Stimulated activated naive B cell treated with anti-CD40 and anti-IgM and Interleukin-4, amounts not matched to agents 10 μg/mL and 1 μg/mL and 100 μg/mL, for 72 hours (primary cell): ENCODE measurements at regions not wholly inside any gene's neighbourhood (a gene's known extent, or its start where the extent isn't known, plus 50 kb on each side); places are given as distances from the start of the nearest gene placed in this dataset.

ENCODE experiments used
- ATAC-seq, 2 donors: fragments of 150-1000 bp; cut with Tn5 transposase; replicated peaks; 2 replicates each; pipeline ENCODE4 v1.10.0; 2021; ENCODE audit warnings: moderate library complexity in 1 of 2
- DNase-seq: peaks from one replicate; pipeline ENCODE4 v3.0.0; 2021
- H3K27ac Mint-ChIP-seq: one replicate; pipeline ENCODE4 v1.8.0; 2022; ENCODE audit warnings: mild to moderate bottlenecking, mixed read lengths
- H3K27me3 Mint-ChIP-seq, 2 donors: one replicate each; pipeline ENCODE4 v1.8.0; 2022; ENCODE audit warnings: mixed read lengths in 2 of 2
- H3K36me3 Mint-ChIP-seq, 2 donors: one replicate each; pipeline ENCODE4 v1.8.0; 2022; ENCODE audit warnings: mixed read lengths in 2 of 2, mild to moderate bottlenecking in 1 of 2
- H3K4me1 Mint-ChIP-seq, 2 donors: one replicate each; pipeline ENCODE4 v1.8.0; 2022; ENCODE audit warnings: mixed read lengths in 2 of 2, mild to moderate bottlenecking in 1 of 2
- H3K4me3 Mint-ChIP-seq, 2 donors: one replicate each; pipeline ENCODE4 v1.8.0; 2022; ENCODE audit warnings: mild to moderate bottlenecking in 2 of 2, mixed read lengths in 2 of 2, moderate library complexity in 1 of 2
- H3K9me3 Mint-ChIP-seq, 2 donors: one replicate each; pipeline ENCODE4 v1.8.0; 2022; ENCODE audit warnings: mixed read lengths in 2 of 2, mild to moderate bottlenecking in 1 of 2

GRCh38 chr7:110142939-110143526, 947.9 kb upstream of the LRRN3 start:
- no peak overlapping the region for H3K4me3 Mint-ChIP-seq
- H3K4me1 Mint-ChIP-seq = no peaks in the 10 kb centered on the region
- peaks cover 0 to 2% of the 10 kb centered on the region in 2 donors for H3K9me3 Mint-ChIP-seq
- no peaks in the 10 kb centered on the region for H3K27me3 Mint-ChIP-seq
- DNase-seq (no peak), ATAC-seq (no peak)
- no peaks in the 10 kb centered on the region for H3K36me3 Mint-ChIP-seq
- H3K27ac Mint-ChIP-seq = no peak overlapping the region

- Mint-ChIP-seq H3K4me3 (no peak overlapping the region), H3K27me3 (no peaks in the 10 kb centered on the region), H3K9me3 (peaks cover 0 to 2% of the 10 kb centered on the region in 2 donors), H3K4me1 (no peaks in the 10 kb centered on the region), H3K36me3 (no peaks in the 10 kb centered on the region), H3K27ac (no peak overlapping the region)
- ATAC-seq (no peak), DNase-seq (no peak)
These were observed 946.3 kb upstream of the LRRN3 start for GRCh38 chr7:110144599-110144998.

GRCh38 chr7:110148054-110148453, 942.9 kb upstream of the LRRN3 start:
- no peak overlapping the region for H3K27ac Mint-ChIP-seq
- no peak for ATAC-seq
- no peaks in the 10 kb centered on the region for H3K4me1 Mint-ChIP-seq
- DNase-seq = no peak
- no peaks in the 10 kb centered on the region for H3K27me3 Mint-ChIP-seq
- H3K9me3 Mint-ChIP-seq = peaks cover 0 to 2% of the 10 kb centered on the region in 2 donors
- no peak overlapping the region for H3K4me3 Mint-ChIP-seq
- H3K36me3 Mint-ChIP-seq = no peaks in the 10 kb centered on the region

- H3K36me3 Mint-ChIP-seq = no peaks in the 10 kb centered on the region
- ATAC-seq (no peak), DNase-seq (no peak)
- no peak overlapping the region for H3K27ac Mint-ChIP-seq
- H3K4me3 Mint-ChIP-seq = no peak overlapping the region
- no peaks in the 10 kb centered on the region for H3K4me1 Mint-ChIP-seq
- H3K9me3 Mint-ChIP-seq = peaks cover 0 to 4% of the 10 kb centered on the region in 2 donors
- H3K27me3 Mint-ChIP-seq = no peaks in the 10 kb centered on the region
These were observed 937.7 kb upstream of the LRRN3 start for GRCh38 chr7:110153222-110153621.

- H3K4me1 Mint-ChIP-seq = no peaks in the 10 kb centered on the region
- ATAC-seq (no peak), DNase-seq (no peak)
- H3K9me3 Mint-ChIP-seq = peaks cover 4% of the 10 kb centered on the region in 2 donors
- no peaks in the 10 kb centered on the region for H3K27me3 Mint-ChIP-seq
- no peak overlapping the region for H3K4me3 Mint-ChIP-seq
- no peak overlapping the region for H3K27ac Mint-ChIP-seq
- no peaks in the 10 kb centered on the region for H3K36me3 Mint-ChIP-seq
These were observed 934.4 kb upstream of the LRRN3 start for GRCh38 chr7:110156511-110156910.

- no peaks in the 10 kb centered on the region for H3K4me1 Mint-ChIP-seq
- no peak for DNase-seq
- ATAC-seq = no peak
- H3K27ac Mint-ChIP-seq = no peak overlapping the region
- H3K27me3 Mint-ChIP-seq = no peaks in the 10 kb centered on the region
- H3K36me3 Mint-ChIP-seq = no peaks in the 10 kb centered on the region
- peaks cover 4% of the 10 kb centered on the region in 2 donors for H3K9me3 Mint-ChIP-seq
- H3K4me3 Mint-ChIP-seq = no peak overlapping the region
These were observed 933.1 kb upstream of the LRRN3 start for GRCh38 chr7:110157631-110158362.

GRCh38 chr7:110168010-110168409, 922.9 kb upstream of the LRRN3 start:
- H3K4me1 Mint-ChIP-seq = no peaks in the 10 kb centered on the region
- DNase-seq = no peak
- H3K4me3 Mint-ChIP-seq = no peak overlapping the region

GRCh38 chr7:110170841-110171240, 920.1 kb upstream of the LRRN3 start:
- H3K9me3 Mint-ChIP-seq = peaks cover 3 to 6% of the 10 kb centered on the region in 2 donors
- H3K27me3 Mint-ChIP-seq = no peaks in the 10 kb centered on the region
- no peak for ATAC-seq
- no peak overlapping the region for H3K27ac Mint-ChIP-seq
- no peak overlapping the region for H3K4me3 Mint-ChIP-seq
- no peaks in the 10 kb centered on the region for H3K36me3 Mint-ChIP-seq
- DNase-seq = no peak
- no peaks in the 10 kb centered on the region for H3K4me1 Mint-ChIP-seq

More at GRCh38 chr7:110168010-110168409, 922.9 kb upstream of the LRRN3 start:
- H3K9me3 Mint-ChIP-seq = peaks cover 0 to 1% of the 10 kb centered on the region in 2 donors
- no peaks in the 10 kb centered on the region for H3K27me3 Mint-ChIP-seq
- ATAC-seq = no peak
- H3K27ac Mint-ChIP-seq = no peak overlapping the region
- no peaks in the 10 kb centered on the region for H3K36me3 Mint-ChIP-seq

GRCh38 chr7:110177463-110177862, 913.5 kb upstream of the LRRN3 start:
- H3K9me3 Mint-ChIP-seq = peaks cover 3 to 7% of the 10 kb centered on the region in 2 donors
- ATAC-seq = no peak
- no peak for DNase-seq
- no peaks in the 10 kb centered on the region for H3K27me3 Mint-ChIP-seq
- H3K4me3 Mint-ChIP-seq = no peak overlapping the region
- H3K27ac Mint-ChIP-seq = no peak overlapping the region
- no peaks in the 10 kb centered on the region for H3K36me3 Mint-ChIP-seq
- H3K4me1 Mint-ChIP-seq = no peaks in the 10 kb centered on the region

GRCh38 chr7:110179037-110179436, 911.9 kb upstream of the LRRN3 start:
- no peaks in the 10 kb centered on the region for H3K36me3 Mint-ChIP-seq
- no peaks in the 10 kb centered on the region for H3K4me1 Mint-ChIP-seq
- H3K4me3 Mint-ChIP-seq = no peak overlapping the region
- no peak overlapping the region for H3K27ac Mint-ChIP-seq
- no peaks in the 10 kb centered on the region for H3K27me3 Mint-ChIP-seq
- peaks cover 1 to 4% of the 10 kb centered on the region in 2 donors for H3K9me3 Mint-ChIP-seq
- no peak for ATAC-seq
- DNase-seq = no peak

GRCh38 chr7:110181768-110182167, 909.2 kb upstream of the LRRN3 start:
- Mint-ChIP-seq H3K27ac (no peak overlapping the region), H3K4me1 (no peaks in the 10 kb centered on the region), H3K36me3 (no peaks in the 10 kb centered on the region), H3K9me3 (peaks cover 3 to 4% of the 10 kb centered on the region in 2 donors), H3K27me3 (no peaks in the 10 kb centered on the region), H3K4me3 (no peak overlapping the region)
- no peak for DNase-seq
- no peak for ATAC-seq

GRCh38 chr7:110186334-110186733, 904.6 kb upstream of the LRRN3 start:
- ATAC-seq (no peak), DNase-seq (no peak)
- Mint-ChIP-seq H3K9me3 (peaks cover 3% of the 10 kb centered on the region in 2 donors), H3K27ac (no peak overlapping the region), H3K4me3 (no peak overlapping the region), H3K36me3 (no peaks in the 10 kb centered on the region), H3K27me3 (no peaks in the 10 kb centered on the region), H3K4me1 (no peaks in the 10 kb centered on the region)

- Mint-ChIP-seq H3K27me3 (no peaks in the 10 kb centered on the region), H3K27ac (no peak overlapping the region), H3K9me3 (peaks cover 3% of the 10 kb centered on the region in 2 donors), H3K36me3 (no peaks in the 10 kb centered on the region), H3K4me1 (no peaks in the 10 kb centered on the region), H3K4me3 (no peak overlapping the region)
- DNase-seq = no peak
- no peak for ATAC-seq
These were observed 902.9 kb upstream of the LRRN3 start for GRCh38 chr7:110187877-110188554.

- no peaks in the 10 kb centered on the region for H3K36me3 Mint-ChIP-seq
- H3K27me3 Mint-ChIP-seq = no peaks in the 10 kb centered on the region
- H3K4me3 Mint-ChIP-seq = no peak overlapping the region
- H3K27ac Mint-ChIP-seq = no peak overlapping the region
- peaks cover 6 to 9% of the 10 kb centered on the region in 2 donors for H3K9me3 Mint-ChIP-seq
- H3K4me1 Mint-ChIP-seq = no peaks in the 10 kb centered on the region
- DNase-seq = no peak
- ATAC-seq = no peak
These were observed 886.4 kb upstream of the LRRN3 start for GRCh38 chr7:110204527-110204926.

GRCh38 chr7:110205899-110206298, 885.0 kb upstream of the LRRN3 start:
- no peak overlapping the region for H3K27ac Mint-ChIP-seq
- no peak for ATAC-seq
- no peak overlapping the region for H3K4me3 Mint-ChIP-seq

More at GRCh38 chr7:110205899-110206298, 885.0 kb upstream of the LRRN3 start:
- H3K36me3 Mint-ChIP-seq = no peaks in the 10 kb centered on the region
- no peaks in the 10 kb centered on the region for H3K4me1 Mint-ChIP-seq
- DNase-seq = no peak
- H3K27me3 Mint-ChIP-seq = no peaks in the 10 kb centered on the region
- peaks cover 6 to 12% of the 10 kb centered on the region in 2 donors for H3K9me3 Mint-ChIP-seq
